ENCODE measurements at regions not wholly inside any gene's neighbourhood (a gene's known extent, or its start where the extent isn't known, plus 50 kb on each side); places are given as distances from the start of the nearest gene placed in this dataset.

DNA sequence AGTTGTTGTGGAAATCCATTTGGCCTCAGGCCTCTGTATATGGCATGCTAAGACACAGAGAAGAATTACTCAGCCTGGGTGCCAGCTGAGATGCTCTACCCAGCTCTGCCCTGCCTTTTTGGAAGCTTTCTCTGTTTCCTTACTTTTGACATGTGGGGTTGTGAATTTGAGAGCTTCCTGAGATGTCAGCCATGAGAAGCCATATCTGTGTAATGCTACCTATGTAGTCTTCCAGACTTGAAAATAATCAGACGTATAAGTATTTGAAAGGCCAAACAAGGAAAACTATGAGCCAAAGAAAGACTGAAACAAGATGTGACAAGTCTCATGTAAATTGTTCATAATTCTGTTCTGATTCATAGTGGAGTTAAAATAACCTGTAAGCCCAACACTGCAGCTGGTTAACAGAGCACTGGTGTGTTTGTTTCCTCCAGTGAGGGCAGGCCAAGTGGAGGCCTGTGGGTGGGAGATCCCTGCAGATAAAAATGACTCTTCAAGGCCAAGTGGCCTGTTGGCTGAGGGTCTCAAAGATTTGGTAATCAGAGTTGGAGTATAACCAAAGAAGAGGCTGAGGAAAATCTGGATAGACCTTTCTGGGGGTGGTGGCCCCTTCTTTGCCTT, 94.0 kb downstream of the TMX1 start:
- TF ChIP-seq EZH2 (IDR thresholded peaks at IDR 0.05; ENCODE audit: insufficient read depth, poor library complexity, severe bottlenecking): no peak
- no peak for TF ChIP-seq EZH2phosphoT487 (IDR thresholded peaks at IDR 0.05; ENCODE audit: insufficient read depth, low read depth)
